Stimulated activated effector memory CD8-positive, alpha-beta T cell treated with anti-CD3 and anti-CD28 coated beads, Interleukin-12 subunit alpha, Interleukin-12 subunit beta, amount 100 ng/mL, for 72 hours (primary cell): ENCODE measurements at regions not wholly inside any gene's neighbourhood (a gene's known extent, or its start where the extent isn't known, plus 50 kb on each side); places are given as distances from the start of the nearest gene placed in this dataset.

Experiments
- ATAC-seq: fragments of 150-1000 bp; cut with Tn5 transposase; 2 replicates; pipeline ENCODE4 v1.10.0; 2021
- DNase-seq, 2 donors: peaks; one replicate each; pipeline ENCODE4 v3.0.0; 2021 to 2022; ENCODE audit warnings: low spot score in 2 of 2
- H3K27ac Mint-ChIP-seq: one replicate; pipeline ENCODE4 v1.8.0; 2022; ENCODE audit warnings: mild to moderate bottlenecking, mixed read lengths
- H3K36me3 Mint-ChIP-seq: one replicate; pipeline ENCODE4 v1.8.0; 2022; ENCODE audit warnings: mild to moderate bottlenecking, mixed read lengths
- H3K4me1 Mint-ChIP-seq: one replicate; pipeline ENCODE4 v1.8.0; 2022; ENCODE audit warnings: mixed read lengths
- H3K4me3 Mint-ChIP-seq: one replicate; pipeline ENCODE4 v1.8.0; 2022; ENCODE audit warnings: mild to moderate bottlenecking, mixed read lengths
- H3K9me3 Mint-ChIP-seq: one replicate; pipeline ENCODE4 v1.8.0; 2022; ENCODE audit warnings: mixed read lengths

DNA sequence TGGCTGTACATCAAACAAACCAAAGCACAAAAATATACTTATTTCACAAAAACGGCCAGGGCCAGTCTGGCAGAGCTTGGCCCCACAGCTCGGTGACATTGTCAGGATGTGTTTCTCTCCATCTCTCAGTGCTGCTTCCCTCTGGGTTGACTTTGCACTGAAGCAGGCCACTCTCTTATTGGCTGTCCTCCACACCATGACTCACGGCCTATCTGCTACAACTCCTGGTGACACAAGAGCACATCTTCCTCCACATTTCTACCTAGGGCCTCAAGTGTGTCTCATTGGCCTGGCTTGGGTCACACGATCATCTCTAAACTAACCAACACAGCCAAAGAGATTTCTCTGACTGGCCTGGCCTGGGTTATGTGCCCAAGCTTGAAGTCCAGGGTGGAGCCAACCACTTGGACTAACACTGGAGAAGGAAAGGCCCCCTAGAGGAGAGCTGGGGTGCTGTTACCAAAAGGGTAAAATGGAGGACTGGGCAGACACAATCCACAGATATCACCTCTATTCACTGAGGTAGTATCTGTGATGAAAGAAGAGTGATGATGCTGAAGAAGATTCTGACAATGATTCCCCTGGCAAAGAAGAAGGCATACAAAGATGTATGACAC lies 159.8 kb upstream of the TSHZ2 start:
- H3K27ac Mint-ChIP-seq = no peak overlapping the region
- DNase-seq = no peak
- H3K4me1 Mint-ChIP-seq = no peaks in the 10 kb centered on the region
- ATAC-seq = no peak
- no peaks in the 10 kb centered on the region for H3K36me3 Mint-ChIP-seq
- H3K4me3 Mint-ChIP-seq = no peak overlapping the region
- H3K9me3 Mint-ChIP-seq = no peaks in the 10 kb centered on the region

DNA sequence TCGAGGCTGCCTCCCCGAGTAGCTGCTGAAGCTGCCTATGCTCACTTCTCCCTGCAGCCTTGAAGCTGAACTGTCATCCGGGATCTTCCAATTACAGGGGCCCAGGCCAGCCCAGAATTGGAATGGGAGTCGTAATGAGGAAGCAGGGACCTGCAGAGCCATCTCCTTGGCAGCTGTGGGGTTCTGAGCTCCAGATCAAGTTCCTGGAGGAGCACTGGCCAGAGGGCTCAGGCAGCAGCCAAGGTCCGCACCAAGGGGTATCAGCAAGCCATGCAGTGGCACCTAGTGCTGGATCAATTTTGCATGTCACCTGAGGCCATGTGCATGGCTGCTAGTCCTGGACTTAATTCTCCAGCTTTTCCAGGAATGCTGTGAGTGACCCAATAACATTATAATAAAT lies 163.2 kb upstream of the TSHZ2 start:
- Mint-ChIP-seq H3K9me3 (no peaks in the 10 kb centered on the region), H3K36me3 (no peaks in the 10 kb centered on the region), H3K4me3 (no peak overlapping the region), H3K4me1 (no peaks in the 10 kb centered on the region), H3K27ac (no peak overlapping the region)
- ATAC-seq (no peak), DNase-seq (no peak)

DNA sequence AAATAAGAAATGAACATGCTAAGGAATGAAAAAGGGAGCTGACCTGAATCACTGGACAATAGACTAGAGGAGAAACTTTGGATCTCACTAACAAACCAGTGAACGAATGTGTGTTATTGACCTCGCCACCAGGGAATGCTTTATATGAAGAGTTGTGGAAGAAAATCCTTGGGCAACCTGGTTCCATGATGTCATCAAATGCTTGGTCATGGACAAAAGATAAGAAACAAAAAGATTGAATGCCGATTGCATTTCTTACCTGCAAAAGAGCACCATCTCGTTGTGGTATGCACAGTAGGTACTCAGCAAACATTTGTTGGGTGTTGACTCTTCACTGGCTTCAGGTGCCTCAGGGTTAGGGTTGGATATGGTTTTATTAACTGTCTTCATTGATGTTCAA lies 165.2 kb upstream of the TSHZ2 start:
- DNase-seq (no peak), ATAC-seq (no peak)
- H3K4me1 Mint-ChIP-seq = no peaks in the 10 kb centered on the region
- no peak overlapping the region for H3K27ac Mint-ChIP-seq
- H3K36me3 Mint-ChIP-seq = no peaks in the 10 kb centered on the region
- no peak overlapping the region for H3K4me3 Mint-ChIP-seq
- no peaks in the 10 kb centered on the region for H3K9me3 Mint-ChIP-seq

DNA sequence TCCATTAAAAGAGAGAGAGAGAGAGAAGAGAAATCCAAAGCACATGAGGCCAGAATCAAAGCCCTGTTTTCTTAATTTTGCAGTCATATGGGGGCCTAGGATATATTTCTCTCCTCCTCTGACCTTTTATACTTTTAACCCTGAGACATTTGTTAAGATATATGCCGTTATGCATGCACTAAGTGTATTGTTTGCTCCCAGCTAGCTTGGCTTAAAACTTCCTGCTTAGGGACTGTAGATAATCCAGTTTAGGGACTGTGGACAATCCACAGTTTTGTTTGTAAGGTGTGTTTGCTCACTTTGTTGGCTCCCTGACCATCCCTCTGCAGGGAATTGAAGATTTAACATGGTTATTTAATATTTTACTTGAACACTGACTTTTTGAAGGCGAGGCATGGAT lies 166.3 kb upstream of the TSHZ2 start:
- Mint-ChIP-seq H3K36me3 (no peaks in the 10 kb centered on the region), H3K4me1 (no peaks in the 10 kb centered on the region), H3K27ac (no peak overlapping the region), H3K4me3 (no peak overlapping the region), H3K9me3 (no peaks in the 10 kb centered on the region)
- DNase-seq (no peak), ATAC-seq (no peak)

DNA sequence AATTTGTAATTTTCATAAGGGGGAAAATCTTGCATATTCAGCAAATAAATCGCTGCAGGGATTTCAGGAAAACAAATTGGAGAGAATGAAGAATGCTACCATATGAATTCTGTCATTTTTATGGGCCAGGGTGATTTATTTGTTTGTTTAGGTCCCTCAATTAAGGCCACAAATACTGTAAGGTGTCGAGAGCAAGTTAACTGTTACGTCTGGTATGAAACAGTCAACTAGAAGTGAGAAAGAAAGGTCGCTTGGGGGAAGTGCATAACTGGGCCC lies 166.9 kb upstream of the TSHZ2 start:
- ATAC-seq (no peak), DNase-seq (no peak)
- no peaks in the 10 kb centered on the region for H3K9me3 Mint-ChIP-seq
- H3K4me1 Mint-ChIP-seq = no peaks in the 10 kb centered on the region
- H3K36me3 Mint-ChIP-seq = no peaks in the 10 kb centered on the region
- no peak overlapping the region for H3K27ac Mint-ChIP-seq
- no peak overlapping the region for H3K4me3 Mint-ChIP-seq

DNA sequence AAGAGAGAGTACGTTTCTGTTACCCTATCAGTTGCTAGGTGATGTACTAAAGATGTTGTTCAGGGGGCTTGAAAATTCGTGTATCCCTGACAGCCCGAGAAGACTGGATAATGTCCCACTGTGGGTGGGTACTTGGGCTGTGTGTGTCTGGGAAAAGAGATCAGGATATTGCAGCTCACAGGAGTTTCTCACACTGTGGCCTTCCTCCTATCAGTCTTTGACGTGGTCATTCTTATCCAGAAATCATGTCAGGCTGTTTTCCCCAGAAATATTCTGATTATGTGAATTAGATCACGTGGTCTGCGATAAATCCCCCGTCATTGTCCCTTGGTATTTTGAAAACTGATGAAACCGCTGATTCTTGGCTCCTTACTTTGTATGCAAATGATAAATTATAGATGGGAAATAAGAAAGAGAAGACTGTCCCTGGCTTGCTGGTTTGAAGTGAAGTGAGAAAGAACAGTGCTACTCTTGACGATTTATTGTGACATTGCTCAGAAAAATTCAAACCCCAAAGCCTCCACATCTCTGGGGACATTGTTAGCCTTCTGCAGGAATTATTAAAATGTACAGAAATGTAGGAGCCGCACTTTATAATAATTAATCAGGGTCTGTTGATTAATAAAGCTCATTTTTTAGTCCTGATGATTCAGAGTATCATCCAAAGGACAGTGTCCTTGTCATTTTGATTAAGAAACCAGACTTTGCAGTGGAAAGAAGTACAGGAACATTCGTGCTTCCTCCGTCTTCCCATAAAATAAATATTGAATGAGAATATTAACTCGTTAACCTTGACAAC lies 167.5 kb upstream of the TSHZ2 start:
- no peaks in the 10 kb centered on the region for H3K4me1 Mint-ChIP-seq
- H3K27ac Mint-ChIP-seq = no peak overlapping the region
- DNase-seq (no peak), ATAC-seq (no peak)
- no peaks in the 10 kb centered on the region for H3K9me3 Mint-ChIP-seq
- no peaks in the 10 kb centered on the region for H3K36me3 Mint-ChIP-seq
- no peak overlapping the region for H3K4me3 Mint-ChIP-seq

DNA sequence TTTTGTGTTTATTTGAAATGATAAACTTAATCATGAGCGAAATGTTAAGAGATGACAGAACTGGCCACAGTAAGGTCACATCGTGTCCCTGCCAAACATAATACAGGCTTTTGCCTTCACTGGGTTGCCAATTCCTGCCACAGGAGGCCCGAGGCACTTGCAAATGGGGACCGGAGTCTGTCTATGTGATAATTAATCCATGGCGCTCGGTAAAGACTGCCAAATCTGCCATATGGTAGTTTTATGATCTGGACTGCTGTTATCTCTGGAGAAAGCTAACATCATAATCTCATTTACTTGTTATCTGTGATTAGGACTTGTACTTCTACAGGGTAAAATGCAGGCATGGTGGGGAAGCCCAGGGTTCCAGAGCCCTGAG lies 170.5 kb upstream of the TSHZ2 start:
- no peaks in the 10 kb centered on the region for H3K36me3 Mint-ChIP-seq
- no peaks in the 10 kb centered on the region for H3K9me3 Mint-ChIP-seq
- H3K4me3 Mint-ChIP-seq = no peak overlapping the region
- DNase-seq = no peak
- no peaks in the 10 kb centered on the region for H3K4me1 Mint-ChIP-seq
- no peak overlapping the region for H3K27ac Mint-ChIP-seq
- no peak for ATAC-seq

DNA sequence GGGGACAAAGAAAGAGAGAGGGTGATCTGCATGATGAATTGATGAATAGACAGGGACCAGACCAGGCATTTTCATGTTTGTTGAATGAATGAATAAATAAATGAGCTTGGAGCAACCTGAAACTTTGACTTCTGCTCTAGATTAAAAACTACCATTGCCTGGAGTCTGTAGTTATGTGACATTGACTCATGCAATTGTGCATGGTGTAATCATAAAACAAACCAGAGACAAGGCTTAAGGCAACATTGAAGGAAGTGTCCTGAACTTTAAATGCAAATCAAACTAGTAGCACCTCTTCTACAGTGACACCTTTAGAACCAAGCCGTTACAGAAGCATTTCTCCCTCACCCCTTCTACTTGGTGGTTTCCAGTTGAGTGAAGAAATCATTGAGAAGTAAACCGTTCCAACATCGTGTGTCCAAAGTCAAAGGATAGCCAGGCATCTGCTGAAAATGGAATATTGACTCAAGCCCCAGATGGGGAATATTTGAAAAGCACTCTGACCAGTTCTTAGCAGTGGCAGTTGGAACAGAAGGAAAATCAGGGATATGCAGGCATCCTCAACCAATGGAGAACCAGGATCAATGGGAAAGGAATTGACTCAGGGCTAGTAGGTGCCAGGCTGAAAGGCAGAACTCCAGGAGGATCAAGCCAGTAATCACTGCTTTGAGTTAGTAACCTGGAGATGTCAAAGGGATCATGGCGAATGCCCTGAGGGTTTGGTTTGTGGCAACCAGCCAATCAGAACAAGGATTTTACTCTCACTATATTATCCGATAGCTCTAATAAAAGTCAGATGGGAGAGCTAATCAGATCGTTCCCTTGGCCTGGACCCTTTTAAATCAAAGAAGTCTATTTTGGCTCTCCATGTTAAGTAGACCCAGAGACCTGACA lies 171.2 kb upstream of the TSHZ2 start:
- H3K9me3 Mint-ChIP-seq = no peaks in the 10 kb centered on the region
- H3K36me3 Mint-ChIP-seq = no peaks in the 10 kb centered on the region
- no peak for DNase-seq
- ATAC-seq = no peak
- no peak overlapping the region for H3K4me3 Mint-ChIP-seq
- no peak overlapping the region for H3K27ac Mint-ChIP-seq
- no peaks in the 10 kb centered on the region for H3K4me1 Mint-ChIP-seq

DNA sequence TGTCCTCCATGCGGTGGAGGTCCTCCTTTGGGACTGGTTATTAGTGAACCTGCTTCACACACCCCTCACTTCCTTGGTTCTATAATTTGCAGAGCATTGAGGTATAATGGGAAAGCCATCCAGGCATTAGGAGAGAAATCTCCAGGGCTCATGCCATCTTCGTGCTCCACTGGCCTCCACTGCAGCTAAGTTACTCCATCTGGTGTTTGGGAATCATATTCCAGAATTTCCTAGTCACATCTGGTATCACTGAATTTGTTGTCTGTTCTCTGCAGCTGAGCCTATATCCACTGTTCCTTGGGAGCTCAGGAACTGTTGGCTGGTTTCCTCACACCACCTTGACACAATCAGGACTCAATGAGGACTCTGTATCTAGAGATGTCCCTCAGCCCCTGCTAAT lies 173.0 kb upstream of the TSHZ2 start:
- no peak for ATAC-seq
- H3K4me3 Mint-ChIP-seq = no peak overlapping the region
- no peak overlapping the region for H3K27ac Mint-ChIP-seq
- H3K9me3 Mint-ChIP-seq = no peaks in the 10 kb centered on the region
- no peaks in the 10 kb centered on the region for H3K36me3 Mint-ChIP-seq
- no peak for DNase-seq
- no peaks in the 10 kb centered on the region for H3K4me1 Mint-ChIP-seq

DNA sequence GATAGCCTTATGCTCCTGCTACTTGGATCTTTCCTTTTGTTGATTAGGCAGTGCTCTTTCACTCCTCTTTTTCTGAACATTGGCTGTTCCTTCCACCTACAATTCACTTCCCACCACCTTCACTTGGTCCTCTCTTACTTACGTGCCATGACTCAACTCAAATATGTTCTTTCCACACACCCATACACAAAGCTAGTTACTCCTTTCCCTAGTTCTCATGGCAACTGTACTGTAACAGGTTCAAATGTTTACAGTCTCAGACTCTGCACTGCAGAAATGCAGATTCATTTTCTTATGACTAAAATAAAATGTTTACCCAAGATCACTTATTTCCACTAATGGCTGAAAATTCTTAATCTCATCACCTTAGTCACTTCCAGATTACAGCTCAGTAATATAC lies 174.0 kb upstream of the TSHZ2 start:
- Mint-ChIP-seq H3K9me3 (no peaks in the 10 kb centered on the region), H3K4me3 (no peak overlapping the region), H3K4me1 (no peaks in the 10 kb centered on the region), H3K36me3 (no peaks in the 10 kb centered on the region), H3K27ac (no peak overlapping the region)
- ATAC-seq (no peak), DNase-seq (no peak)

DNA sequence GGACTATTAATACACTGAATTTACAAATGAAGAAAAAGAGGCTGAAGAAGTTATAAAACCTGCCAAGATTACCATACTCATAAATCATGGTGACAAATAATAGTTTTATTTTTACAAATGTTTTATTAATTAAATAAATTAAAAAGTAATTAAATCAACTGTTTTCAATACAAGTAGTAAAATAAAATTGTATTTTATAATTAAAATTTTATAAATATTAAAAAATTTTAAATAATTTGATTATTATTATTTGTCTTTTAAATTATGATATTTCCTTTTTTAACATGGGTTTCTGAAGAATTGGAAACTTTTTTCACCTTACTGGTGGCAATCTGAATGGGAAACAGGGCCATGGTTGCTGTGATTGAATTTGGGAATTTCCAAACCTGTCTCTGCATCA lies 177.3 kb upstream of the TSHZ2 start:
- no peak for ATAC-seq
- H3K9me3 Mint-ChIP-seq = no peaks in the 10 kb centered on the region
- no peak overlapping the region for H3K4me3 Mint-ChIP-seq
- no peaks in the 10 kb centered on the region for H3K36me3 Mint-ChIP-seq
- H3K4me1 Mint-ChIP-seq = no peaks in the 10 kb centered on the region
- no peak overlapping the region for H3K27ac Mint-ChIP-seq
- no peak for DNase-seq

DNA sequence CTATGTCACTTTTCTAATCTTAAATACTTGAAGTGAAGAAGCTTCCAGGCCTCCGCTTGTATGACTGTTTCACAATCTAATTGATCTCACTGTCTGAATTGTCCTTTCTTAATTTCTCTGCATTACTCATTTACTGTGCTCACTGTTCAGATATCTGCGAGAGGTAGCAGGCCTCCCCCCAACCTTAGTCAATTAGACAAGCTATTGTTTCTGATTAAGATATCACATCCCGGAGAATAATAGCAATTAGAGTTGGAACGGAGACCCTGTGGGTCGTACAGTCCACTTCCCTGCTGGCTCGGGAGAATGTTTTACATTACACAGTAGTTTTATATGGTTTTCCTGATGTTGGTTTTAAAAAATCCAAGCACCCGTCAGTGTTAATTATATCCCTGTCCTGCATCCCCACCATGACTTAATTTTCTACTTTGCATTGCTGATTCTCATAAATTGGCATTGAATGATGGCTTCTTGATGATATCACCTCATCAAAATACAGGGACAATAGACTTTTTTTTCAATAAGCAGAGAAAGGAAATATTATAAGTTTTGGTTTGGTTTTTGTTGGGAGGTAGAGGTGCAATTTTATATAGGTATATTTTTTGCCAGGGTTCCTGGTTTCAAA lies 178.7 kb upstream of the TSHZ2 start:
- H3K27ac Mint-ChIP-seq = no peak overlapping the region
- H3K4me1 Mint-ChIP-seq = no peaks in the 10 kb centered on the region
- ATAC-seq (no peak), DNase-seq (no peak)
- no peaks in the 10 kb centered on the region for H3K9me3 Mint-ChIP-seq
- no peak overlapping the region for H3K4me3 Mint-ChIP-seq
- H3K36me3 Mint-ChIP-seq = no peaks in the 10 kb centered on the region

DNA sequence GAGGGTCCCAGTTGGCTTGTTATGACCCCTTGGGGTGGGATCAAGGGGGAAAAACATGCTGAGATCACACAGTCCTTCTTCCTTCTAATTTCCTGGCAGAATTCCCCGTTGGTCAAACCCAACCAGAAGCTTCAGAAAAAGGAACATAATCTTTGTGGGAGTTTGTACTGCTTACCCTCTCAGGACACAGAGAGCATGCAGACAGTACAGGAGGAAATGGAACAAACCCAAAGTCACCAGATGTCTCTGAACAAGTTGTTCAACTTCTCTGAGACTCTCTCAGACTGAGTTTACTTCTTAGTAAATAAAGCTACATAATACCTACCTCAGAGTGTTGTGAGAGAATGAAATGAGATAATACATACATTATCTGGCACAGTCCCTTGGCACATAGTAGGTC lies 181.1 kb upstream of the TSHZ2 start:
- Mint-ChIP-seq H3K27ac (no peak overlapping the region), H3K36me3 (no peaks in the 10 kb centered on the region), H3K9me3 (no peaks in the 10 kb centered on the region), H3K4me1 (no peaks in the 10 kb centered on the region), H3K4me3 (no peak overlapping the region)
- DNase-seq (no peak), ATAC-seq (no peak)

DNA sequence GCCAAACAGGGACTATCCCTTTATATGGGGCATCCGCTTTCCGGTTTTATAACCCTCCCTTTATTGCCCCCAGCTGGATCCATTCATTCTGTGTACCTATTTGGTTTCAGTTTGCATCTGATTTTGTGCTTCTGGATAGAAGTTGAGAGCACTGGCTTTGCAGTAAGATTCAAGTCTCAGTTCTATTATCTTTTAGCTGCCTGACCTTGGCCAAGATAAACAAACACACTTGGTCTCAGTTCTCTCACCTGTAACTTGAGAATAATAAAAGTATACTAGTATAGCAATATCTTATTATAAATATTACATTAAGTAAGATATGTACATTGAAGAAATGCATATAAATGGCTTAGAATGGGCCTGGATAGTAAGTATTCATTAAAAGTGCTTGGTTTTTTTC lies 182.4 kb upstream of the TSHZ2 start:
- Mint-ChIP-seq H3K9me3 (no peaks in the 10 kb centered on the region), H3K4me1 (no peaks in the 10 kb centered on the region), H3K4me3 (no peak overlapping the region), H3K27ac (no peak overlapping the region), H3K36me3 (no peaks in the 10 kb centered on the region)
- ATAC-seq = no peak
- DNase-seq = no peak

DNA sequence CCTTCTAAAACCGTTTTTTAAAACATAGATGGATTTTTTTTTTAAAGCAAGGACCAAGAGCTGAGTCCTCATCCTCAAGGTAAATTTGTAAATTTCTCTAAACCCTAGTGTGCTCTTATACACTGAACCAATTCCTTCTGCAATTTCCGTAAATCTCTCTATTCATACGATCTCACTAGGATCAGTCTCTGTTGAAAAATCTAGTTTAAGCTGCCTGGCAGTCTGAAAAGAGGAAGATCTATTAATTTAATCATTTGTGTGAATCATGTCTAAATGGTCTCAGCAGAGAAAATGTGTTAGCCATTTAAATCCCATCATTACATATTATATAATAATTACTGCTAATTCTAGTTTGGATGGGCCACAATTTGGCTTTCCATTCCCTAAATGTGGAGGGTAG lies 184.2 kb upstream of the TSHZ2 start:
- Mint-ChIP-seq H3K36me3 (no peaks in the 10 kb centered on the region), H3K27ac (no peak overlapping the region), H3K4me1 (no peaks in the 10 kb centered on the region), H3K4me3 (no peak overlapping the region), H3K9me3 (no peaks in the 10 kb centered on the region)
- ATAC-seq (no peak), DNase-seq (no peak)

DNA sequence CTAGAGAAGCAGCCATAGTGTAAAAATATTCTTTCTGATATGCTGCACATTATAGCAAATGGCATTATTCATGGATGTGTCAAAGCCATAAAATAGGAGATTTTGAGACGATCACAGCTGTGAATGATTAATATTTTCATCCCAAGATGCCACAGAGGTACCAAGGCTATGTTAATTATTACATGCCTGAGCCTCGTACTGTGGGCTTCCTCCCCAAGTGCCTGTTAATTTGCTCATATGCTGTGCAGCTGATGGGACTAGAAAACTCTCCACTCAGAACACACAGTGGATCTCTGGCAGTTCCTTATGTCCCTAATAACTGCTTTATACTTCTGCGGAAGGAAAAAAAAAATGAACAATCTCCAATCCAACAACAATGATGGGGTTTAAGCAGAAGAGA lies 184.9 kb upstream of the TSHZ2 start:
- Mint-ChIP-seq H3K27ac (no peak overlapping the region), H3K36me3 (no peaks in the 10 kb centered on the region), H3K9me3 (no peaks in the 10 kb centered on the region), H3K4me3 (no peak overlapping the region), H3K4me1 (no peaks in the 10 kb centered on the region)
- ATAC-seq = no peak
- DNase-seq = no peak
